ENCODE measurements at regions not wholly inside any gene's neighbourhood (a gene's known extent, or its start where the extent isn't known, plus 50 kb on each side); places are given as distances from the start of the nearest gene placed in this dataset.

DNA sequence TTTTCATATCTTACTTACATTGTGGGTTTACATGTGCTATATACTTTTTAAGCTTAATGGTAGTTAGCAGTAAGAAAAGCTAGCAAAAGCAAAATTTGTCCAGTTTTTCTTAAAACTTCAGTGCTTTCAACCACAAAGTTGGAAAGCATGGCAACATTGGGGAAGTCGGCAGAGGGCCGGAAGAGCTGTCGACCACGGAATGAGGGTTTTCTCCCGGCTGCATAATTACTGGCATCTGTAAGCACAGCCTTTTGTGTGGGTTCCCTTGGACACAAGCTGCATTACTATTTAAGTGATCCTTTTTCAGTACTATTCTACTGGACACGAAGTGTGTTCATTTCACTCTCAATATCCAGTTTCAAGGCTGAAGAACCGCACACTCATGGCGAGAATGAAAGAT, 560.4 kb downstream of the ANKRD50 start:
- TF ChIP-seq YY1 (IDR thresholded peaks at IDR 0.05; ENCODE audit: insufficient read depth, insufficient read length) (no peak), ZNF274 (IDR thresholded peaks at IDR 0.05; ENCODE audit: low read depth, low read length) (no peak), SUZ12 (IDR thresholded peaks at IDR 0.05; ENCODE audit: extremely low read depth, insufficient read depth, insufficient read length) (no peak)

Data from NT2/D1 (cell line).